ENCODE measurements at regions not wholly inside any gene's neighbourhood (a gene's known extent, or its start where the extent isn't known, plus 50 kb on each side); places are given as distances from the start of the nearest gene placed in this dataset.

GRCh38 chr17:77281904-77282367 lies 141.2 kb downstream of the SEC14L1 start:
- ChIA-PET POLR2A (interaction anchor here (0.6 to 3.1 kb wide), 4 partner anchors 39 to 70 kb away, joined by 3 to 23 read pairs (median 10); no protein-coding TSS in a partner anchor), CTCF (interaction anchor here (0.6 to 1.9 kb wide), 2 partner anchors 213 to 217 kb away, joined by 3 to 7 read pairs; no protein-coding TSS in a partner anchor)
- no peak for TF ChIP-seq CTCF (IDR thresholded peaks at IDR 0.05)
- DNase-seq (no peak), ATAC-seq (ENCODE audit: low read depth) (no peak)
- H3K4me1 Mint-ChIP-seq = peaks cover 30% of the 10 kb centered on the region
- intact Hi-C loops (cut with micrococcal nuclease) = loop anchor here (1.0 to 5.0 kb wide), 5 partner anchors 43 to 213 kb away; no protein-coding TSS in a partner anchor
- H3K9me3 Mint-ChIP-seq = no peaks in the 10 kb centered on the region
- peak overlapping the region; percentile 85 for H3K27ac Mint-ChIP-seq
- H3K27me3 Mint-ChIP-seq = peaks cover 4% of the 10 kb centered on the region
- H3K36me3 Mint-ChIP-seq (ENCODE audit: low read depth) = peaks cover 3% of the 10 kb centered on the region
- H3K4me3 Mint-ChIP-seq = peak overlapping the region; percentile 82

- CTCF ChIA-PET = no interaction called here
- peaks cover 4% of the 10 kb centered on the region for H3K27me3 Mint-ChIP-seq
- H3K4me3 Mint-ChIP-seq = peak overlapping the region; percentile 82
- intact Hi-C loops (cut with micrococcal nuclease) = loop anchor here (5.0 kb wide), 1 partner anchor 124 kb away; no protein-coding TSS in a partner anchor
- peaks cover 3% of the 10 kb centered on the region for H3K36me3 Mint-ChIP-seq (ENCODE audit: low read depth)
- ATAC-seq (ENCODE audit: low read depth) (no peak), DNase-seq (no peak)
- H3K4me1 Mint-ChIP-seq = peaks cover 30% of the 10 kb centered on the region
- TF ChIP-seq CTCF (IDR thresholded peaks at IDR 0.05) = no peak
- peak overlapping the region; percentile 85 for H3K27ac Mint-ChIP-seq
- POLR2A ChIA-PET = interaction anchor here (0.6 to 3.1 kb wide), 5 partner anchors 38 to 107 kb away, joined by 3 to 23 read pairs (median 9); no protein-coding TSS in a partner anchor
- no peaks in the 10 kb centered on the region for H3K9me3 Mint-ChIP-seq
Measured at GRCh38 chr17:77282524-77283515, 142.1 kb downstream of the SEC14L1 start.

GRCh38 chr17:77284023-77284617 lies 143.4 kb downstream of the SEC14L1 start:
- H3K36me3 Mint-ChIP-seq (ENCODE audit: low read depth) = peaks cover 3% of the 10 kb centered on the region
- H3K4me3 Mint-ChIP-seq = no peak overlapping the region
- peaks cover 30% of the 10 kb centered on the region for H3K4me1 Mint-ChIP-seq
- TF ChIP-seq CTCF (IDR thresholded peaks at IDR 0.05) = no peak
- ChIA-PET POLR2A (interaction anchor here (0.7 to 2.4 kb wide), 3 partner anchors 39 to 381 kb away, joined by 3 to 6 read pairs (median 3); no protein-coding TSS in a partner anchor), CTCF (interaction anchor here (0.6 to 1.4 kb wide), 2 partner anchors 146 to 152 kb away, joined by 4 read pairs; no protein-coding TSS in a partner anchor)
- H3K27ac Mint-ChIP-seq = no peak overlapping the region
- DNase-seq = no peak
- intact Hi-C loops (cut with micrococcal nuclease) = loop anchor here (5.0 kb wide), 1 partner anchor 123 kb away; no protein-coding TSS in a partner anchor
- ATAC-seq (ENCODE audit: low read depth) = no peak
- H3K27me3 Mint-ChIP-seq = peaks cover 4% of the 10 kb centered on the region
- no peaks in the 10 kb centered on the region for H3K9me3 Mint-ChIP-seq

- Mint-ChIP-seq H3K27me3 (no peaks in the 10 kb centered on the region), H3K9me3 (no peaks in the 10 kb centered on the region), H3K36me3 (ENCODE audit: low read depth) (peaks cover 3% of the 10 kb centered on the region), H3K27ac (no peak overlapping the region), H3K4me3 (no peak overlapping the region), H3K4me1 (peaks cover 21% of the 10 kb centered on the region)
- POLR2A ChIA-PET = interaction anchor here (0.8 to 2.4 kb wide), 2 partner anchors 33 to 40 kb away, joined by 3 to 6 read pairs; a partner anchor contains a TSS
- intact Hi-C loops (cut with micrococcal nuclease) = no loop called here
- ATAC-seq (ENCODE audit: low read depth) = no peak
- DNase-seq = no peak
- CTCF ChIA-PET = interaction anchor here (1.4 to 2.1 kb wide), 2 partner anchors 46 to 144 kb away, joined by 4 to 5 read pairs; no protein-coding TSS in a partner anchor
- no peak for TF ChIP-seq CTCF (IDR thresholded peaks at IDR 0.05)
Measured at GRCh38 chr17:77285594-77286390, 145.0 kb downstream of the SEC14L1 start.

All from activated B cell treated with CpG ODN at 0.5 μM for 24 hours (primary cell).